Endothelial cell (in vitro differentiated cells): ENCODE measurements at regions not wholly inside any gene's neighbourhood (a gene's known extent, or its start where the extent isn't known, plus 50 kb on each side); places are given as distances from the start of the nearest gene placed in this dataset.

Experiments used
- DNase-seq: peaks from one replicate; pipeline ENCODE4 v3.0.0; 2021; ENCODE audit warnings: low spot score
- H3K27ac Mint-ChIP-seq: one replicate; pipeline ENCODE4 v1.8.0; 2021; ENCODE audit warnings: mixed read lengths, inconsistent platforms; ENCODE audit not compliant: unreplicated experiment
- H3K27me3 Mint-ChIP-seq: one replicate; pipeline ENCODE4 v1.8.0; 2021; ENCODE audit warnings: mild to moderate bottlenecking, moderate library complexity, mixed read lengths, inconsistent platforms; ENCODE audit not compliant: unreplicated experiment
- H3K36me3 Mint-ChIP-seq: one replicate; pipeline ENCODE4 v1.8.0; 2021; ENCODE audit warnings: mild to moderate bottlenecking, low read depth, mixed read lengths, inconsistent platforms; ENCODE audit not compliant: unreplicated experiment
- H3K4me1 Mint-ChIP-seq: one replicate; pipeline ENCODE4 v1.8.0; 2021; ENCODE audit warnings: mild to moderate bottlenecking, mixed read lengths, inconsistent platforms; ENCODE audit not compliant: unreplicated experiment
- H3K4me3 Mint-ChIP-seq: one replicate; pipeline ENCODE4 v1.8.0; 2021; ENCODE audit warnings: mild to moderate bottlenecking, mixed read lengths, inconsistent platforms; ENCODE audit not compliant: unreplicated experiment
- H3K9me3 Mint-ChIP-seq: one replicate; pipeline ENCODE4 v1.8.0; 2021; ENCODE audit warnings: mixed read lengths, inconsistent platforms; ENCODE audit not compliant: unreplicated experiment
- TF ChIP-seq, protein P1 (sequence below): fragments of 200-600 bp; sonication (generic); IDR thresholded peaks from one replicate; pipeline ENCODE4 v1.5.0; 2021; ENCODE audit warnings: antibody characterized with exemption; ENCODE audit not compliant: unreplicated experiment

DNA sequence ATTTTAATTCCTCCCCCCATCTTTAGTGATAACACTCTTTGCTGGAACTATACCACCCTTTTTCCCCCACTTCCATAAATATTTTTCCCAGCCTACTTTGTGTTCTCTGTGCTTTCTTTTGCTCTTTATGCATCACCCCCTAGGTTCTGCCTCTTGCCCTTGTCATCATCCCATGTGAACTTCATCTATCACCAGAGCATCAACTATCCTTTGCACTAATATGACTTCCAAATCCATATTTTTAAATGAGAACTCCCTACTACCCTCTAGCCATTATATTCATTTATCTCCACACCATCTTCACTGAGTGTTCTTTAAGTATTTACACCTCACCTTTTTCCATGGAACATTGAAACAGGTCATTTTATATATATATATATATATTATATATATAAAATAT is 452.7 kb downstream of the FOXO1 start:
- no peaks in the 10 kb centered on the region for H3K9me3 Mint-ChIP-seq
- TF ChIP-seq, protein P1, sequence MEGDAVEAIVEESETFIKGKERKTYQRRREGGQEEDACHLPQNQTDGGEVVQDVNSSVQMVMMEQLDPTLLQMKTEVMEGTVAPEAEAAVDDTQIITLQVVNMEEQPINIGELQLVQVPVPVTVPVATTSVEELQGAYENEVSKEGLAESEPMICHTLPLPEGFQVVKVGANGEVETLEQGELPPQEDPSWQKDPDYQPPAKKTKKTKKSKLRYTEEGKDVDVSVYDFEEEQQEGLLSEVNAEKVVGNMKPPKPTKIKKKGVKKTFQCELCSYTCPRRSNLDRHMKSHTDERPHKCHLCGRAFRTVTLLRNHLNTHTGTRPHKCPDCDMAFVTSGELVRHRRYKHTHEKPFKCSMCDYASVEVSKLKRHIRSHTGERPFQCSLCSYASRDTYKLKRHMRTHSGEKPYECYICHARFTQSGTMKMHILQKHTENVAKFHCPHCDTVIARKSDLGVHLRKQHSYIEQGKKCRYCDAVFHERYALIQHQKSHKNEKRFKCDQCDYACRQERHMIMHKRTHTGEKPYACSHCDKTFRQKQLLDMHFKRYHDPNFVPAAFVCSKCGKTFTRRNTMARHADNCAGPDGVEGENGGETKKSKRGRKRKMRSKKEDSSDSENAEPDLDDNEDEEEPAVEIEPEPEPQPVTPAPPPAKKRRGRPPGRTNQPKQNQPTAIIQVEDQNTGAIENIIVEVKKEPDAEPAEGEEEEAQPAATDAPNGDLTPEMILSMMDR, result no peak
- no peaks in the 10 kb centered on the region for H3K4me1 Mint-ChIP-seq
- DNase-seq, result no peak
- peaks cover 2% of the 10 kb centered on the region for H3K27me3 Mint-ChIP-seq
- H3K36me3 Mint-ChIP-seq, result no peaks in the 10 kb centered on the region
- H3K4me3 Mint-ChIP-seq, result no peak overlapping the region
- peak overlapping the region; percentile 1 for H3K27ac Mint-ChIP-seq

DNA sequence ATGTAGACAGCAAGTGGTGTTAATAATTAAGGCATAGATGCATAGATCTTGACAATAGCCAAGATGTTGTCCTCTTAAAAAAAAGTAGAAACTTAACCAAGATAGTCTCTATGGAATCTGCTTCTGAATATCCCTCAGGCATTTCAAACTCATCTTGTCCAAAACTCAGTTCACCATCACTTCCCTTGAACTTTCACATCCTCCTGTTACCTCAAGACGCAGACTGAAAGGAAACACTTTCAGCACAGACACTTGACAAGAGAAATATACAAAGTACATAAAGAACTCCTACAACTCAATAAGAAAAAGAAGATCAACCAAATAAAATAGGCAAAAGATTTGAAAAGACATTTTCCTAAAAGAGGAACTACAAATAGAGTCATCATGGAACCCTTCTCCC is 451.1 kb downstream of the FOXO1 start:
- no peak for DNase-seq
- Mint-ChIP-seq H3K27ac (no peak overlapping the region), H3K9me3 (no peaks in the 10 kb centered on the region), H3K36me3 (no peaks in the 10 kb centered on the region), H3K4me1 (no peaks in the 10 kb centered on the region), H3K4me3 (no peak overlapping the region), H3K27me3 (peaks cover 2% of the 10 kb centered on the region)
- TF ChIP-seq, protein P1, result no peak

DNA sequence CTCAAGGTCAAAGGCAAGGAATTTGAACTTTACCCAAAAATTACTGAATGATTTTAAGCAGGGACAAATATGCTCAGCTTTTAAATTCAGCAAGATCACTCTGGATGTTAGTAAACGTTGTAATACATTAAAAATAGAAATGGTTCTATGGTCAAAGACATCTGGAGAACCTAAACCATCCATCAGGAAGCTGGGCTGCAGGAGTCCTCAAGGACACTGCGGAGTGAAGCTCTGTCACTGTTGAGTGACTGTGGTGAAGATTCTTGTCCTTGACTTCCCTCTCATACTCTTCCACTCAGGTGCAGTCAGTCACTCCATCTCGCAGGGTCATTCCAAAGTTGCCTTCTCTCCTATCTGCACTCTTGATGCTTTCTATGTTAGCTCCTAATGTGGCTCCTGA is 450.7 kb downstream of the FOXO1 start:
- TF ChIP-seq, protein P1, result no peak
- H3K9me3 Mint-ChIP-seq, result no peaks in the 10 kb centered on the region
- H3K27ac Mint-ChIP-seq, result peak overlapping the region; percentile 54
- no peak overlapping the region for H3K4me3 Mint-ChIP-seq
- no peaks in the 10 kb centered on the region for H3K4me1 Mint-ChIP-seq
- peaks cover 2% of the 10 kb centered on the region for H3K27me3 Mint-ChIP-seq
- no peak for DNase-seq
- no peaks in the 10 kb centered on the region for H3K36me3 Mint-ChIP-seq

DNA sequence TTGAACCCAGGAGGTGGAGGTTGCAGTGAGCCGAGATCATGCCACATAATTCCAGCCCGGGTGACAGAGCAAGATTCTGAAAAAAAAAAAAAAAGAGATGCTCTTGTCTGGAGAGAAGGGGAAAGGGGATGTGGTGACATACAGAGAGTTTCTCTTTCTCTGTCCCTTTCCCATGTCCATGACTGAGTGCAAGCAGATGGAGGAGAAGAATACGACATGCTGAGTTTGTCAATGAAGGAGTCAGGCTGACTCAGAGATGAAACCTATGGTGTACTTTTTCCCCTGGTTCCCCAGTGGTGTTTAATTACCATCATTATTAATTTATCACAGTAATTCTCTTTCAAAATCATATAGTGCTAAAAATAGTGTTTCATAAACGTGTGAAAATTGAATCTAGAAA is 448.8 kb downstream of the FOXO1 start:
- Mint-ChIP-seq H3K4me1 (peaks cover 5% of the 10 kb centered on the region), H3K27ac (no peak overlapping the region), H3K27me3 (peaks cover 2% of the 10 kb centered on the region), H3K9me3 (no peaks in the 10 kb centered on the region), H3K4me3 (no peak overlapping the region), H3K36me3 (no peaks in the 10 kb centered on the region)
- DNase-seq, result no peak
- TF ChIP-seq, protein P1, result no peak

DNA sequence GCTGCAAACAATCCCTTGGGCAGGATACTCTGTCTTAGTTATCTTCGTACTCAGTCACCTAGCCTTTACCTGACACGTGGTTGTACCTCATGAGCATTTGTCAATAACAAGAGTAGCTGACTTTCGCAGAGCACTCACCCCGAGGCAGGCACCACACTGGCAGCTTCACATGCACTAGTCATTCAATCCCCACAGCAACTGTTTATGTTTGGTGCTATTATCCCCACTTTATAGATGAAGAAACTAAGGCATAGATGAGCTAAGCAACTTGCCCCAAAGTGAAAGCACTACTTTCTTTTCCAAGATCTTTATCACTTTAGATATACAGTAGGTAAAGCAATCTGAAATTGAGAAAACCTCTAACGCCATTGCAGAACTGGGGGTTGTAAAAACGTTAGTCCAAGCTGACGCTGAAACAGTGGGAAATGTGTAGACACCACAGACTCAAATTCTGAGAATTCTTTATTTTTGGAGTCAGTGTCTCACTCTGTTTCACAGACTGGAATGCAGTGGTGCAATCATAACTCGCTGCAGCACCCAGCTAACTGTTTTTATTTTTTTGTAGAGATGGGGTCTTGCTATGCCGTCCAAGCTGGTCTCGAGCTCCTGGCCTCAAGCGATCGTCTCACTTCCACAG is 446.0 kb downstream of the FOXO1 start:
- Mint-ChIP-seq H3K9me3 (no peaks in the 10 kb centered on the region), H3K4me3 (no peak overlapping the region), H3K36me3 (no peaks in the 10 kb centered on the region), H3K27me3 (no peaks in the 10 kb centered on the region), H3K27ac (no peak overlapping the region), H3K4me1 (peaks cover 5% of the 10 kb centered on the region)
- TF ChIP-seq, protein P1, result no peak
- no peak for DNase-seq
